Urinary bladder (tissue), 3 donors: ENCODE measurements at regions not wholly inside any gene's neighbourhood (a gene's known extent, or its start where the extent isn't known, plus 50 kb on each side); places are given as distances from the start of the nearest gene placed in this dataset.

Experiments
- DNase-seq: peaks from one replicate; pipeline ENCODE4 v3.0.0-alpha.2; 2015; ENCODE audit errors: extremely low spot score
- H3K27ac ChIP-seq: one replicate; pipeline ENCODE4 v1.5.1; 2013; ENCODE audit warnings: low read depth, mild to moderate bottlenecking, moderate library complexity
- H3K36me3 ChIP-seq: one replicate; pipeline ENCODE4 v1.6.1; 2013; ENCODE audit warnings: mild to moderate bottlenecking, moderate library complexity; ENCODE audit not compliant: insufficient read depth
- H3K4me1 ChIP-seq: one replicate; pipeline ENCODE4 v1.6.1; 2013; ENCODE audit warnings: mild to moderate bottlenecking, moderate library complexity; ENCODE audit not compliant: insufficient read depth
- H3K4me3 ChIP-seq: one replicate; pipeline ENCODE4 v1.5.1; 2013; ENCODE audit warnings: low read depth, low read length
- WGBS: extraction: QIAGEN DNeasy Blood & Tissue Kit; methylation state at CpG from one replicate; pipeline ENCODE4 v1.1.7; 2013; 5-methylcytosine and 5-hydroxymethylcytosine counted together
- donor health status: healthy with polysubstance abuse.
- donor health status: healthy.

- no peaks in the 10 kb centered on the region for H3K36me3 ChIP-seq
- WGBS, result 77% methylated on average over 7 of the region's 7 CpGs
- H3K27ac ChIP-seq, result no peak overlapping the region
- H3K4me1 ChIP-seq, result no peaks in the 10 kb centered on the region
- H3K4me3 ChIP-seq, result no peak overlapping the region
- no peak for DNase-seq
Observed at GRCh38 chr3:71973274-71974030, 188.5 kb upstream of the PROK2 start.

GRCh38 chr3:71972031-71972430 lies 187.1 kb upstream of the PROK2 start:
- H3K4me1 ChIP-seq, result no peaks in the 10 kb centered on the region
- 87% methylated on average over 5 of the region's 5 CpGs for WGBS
- no peak for DNase-seq
- H3K36me3 ChIP-seq, result no peaks in the 10 kb centered on the region
- no peak overlapping the region for H3K4me3 ChIP-seq
- no peak overlapping the region for H3K27ac ChIP-seq

GRCh38 chr3:71968544-71968943 lies 183.6 kb upstream of the PROK2 start:
- Histone ChIP-seq H3K4me1 (no peaks in the 10 kb centered on the region), H3K4me3 (no peak overlapping the region), H3K27ac (no peak overlapping the region), H3K36me3 (no peaks in the 10 kb centered on the region)
- WGBS, result 67% methylated on average over 4 of the region's 4 CpGs
- no peak for DNase-seq

GRCh38 chr3:71966185-71966584 lies 181.2 kb upstream of the PROK2 start:
- Histone ChIP-seq H3K36me3 (no peaks in the 10 kb centered on the region), H3K27ac (no peak overlapping the region), H3K4me3 (no peak overlapping the region), H3K4me1 (no peaks in the 10 kb centered on the region)
- DNase-seq, result no peak
- WGBS, result 75% methylated on average over 3 of the region's 3 CpGs

- Histone ChIP-seq H3K36me3 (no peaks in the 10 kb centered on the region), H3K27ac (no peak overlapping the region), H3K4me3 (no peak overlapping the region), H3K4me1 (no peaks in the 10 kb centered on the region)
- 89% methylated on average over 1 of the region's 1 CpG for WGBS
- DNase-seq, result no peak
Observed at GRCh38 chr3:71964170-71964569, 179.2 kb upstream of the PROK2 start.

GRCh38 chr3:71962561-71963240 lies 177.8 kb upstream of the PROK2 start:
- no peaks in the 10 kb centered on the region for H3K36me3 ChIP-seq
- WGBS, result 80% methylated on average over 8 of the region's 8 CpGs
- no peak overlapping the region for H3K27ac ChIP-seq
- no peaks in the 10 kb centered on the region for H3K4me1 ChIP-seq
- H3K4me3 ChIP-seq, result no peak overlapping the region
- no peak for DNase-seq

- no peaks in the 10 kb centered on the region for H3K4me1 ChIP-seq
- 91% methylated on average over 2 of the region's 2 CpGs for WGBS
- H3K36me3 ChIP-seq, result no peaks in the 10 kb centered on the region
- H3K4me3 ChIP-seq, result no peak overlapping the region
- no peak overlapping the region for H3K27ac ChIP-seq
- DNase-seq, result no peak
Observed at GRCh38 chr3:71961891-71962290, 176.9 kb upstream of the PROK2 start.

GRCh38 chr3:71961378-71961777 lies 176.4 kb upstream of the PROK2 start:
- Histone ChIP-seq H3K4me3 (no peak overlapping the region), H3K36me3 (no peaks in the 10 kb centered on the region), H3K27ac (no peak overlapping the region), H3K4me1 (no peaks in the 10 kb centered on the region)
- no peak for DNase-seq
- 89% methylated on average over 2 of the region's 2 CpGs for WGBS

- WGBS, result 84% methylated on average over 2 of the region's 2 CpGs
- no peak for DNase-seq
- H3K27ac ChIP-seq, result no peak overlapping the region
- H3K4me3 ChIP-seq, result no peak overlapping the region
- H3K4me1 ChIP-seq, result no peaks in the 10 kb centered on the region
- H3K36me3 ChIP-seq, result no peaks in the 10 kb centered on the region
Observed at GRCh38 chr3:71958533-71958932, 173.6 kb upstream of the PROK2 start.

GRCh38 chr3:71956716-71957115 lies 171.8 kb upstream of the PROK2 start:
- WGBS, result 91% methylated on average over 3 of the region's 3 CpGs
- no peak for DNase-seq
- H3K4me1 ChIP-seq, result no peaks in the 10 kb centered on the region
- H3K4me3 ChIP-seq, result no peak overlapping the region
- no peak overlapping the region for H3K27ac ChIP-seq
- no peaks in the 10 kb centered on the region for H3K36me3 ChIP-seq

GRCh38 chr3:71956069-71956340 lies 171.1 kb upstream of the PROK2 start:
- H3K36me3 ChIP-seq, result no peaks in the 10 kb centered on the region
- no peak overlapping the region for H3K4me3 ChIP-seq
- no peak for DNase-seq
- WGBS, result 64% methylated on average over 2 of the region's 2 CpGs
- H3K4me1 ChIP-seq, result no peaks in the 10 kb centered on the region
- H3K27ac ChIP-seq, result no peak overlapping the region

GRCh38 chr3:71955240-71956068 lies 170.5 kb upstream of the PROK2 start:
- no peaks in the 10 kb centered on the region for H3K36me3 ChIP-seq
- no peaks in the 10 kb centered on the region for H3K4me1 ChIP-seq
- 43% methylated on average over 12 of the region's 12 CpGs for whole genome bisulfite sequencing
- H3K4me3 ChIP-seq, result no peak overlapping the region
- peak; percentile 82 for DNase-seq
- H3K27ac ChIP-seq, result no peak overlapping the region

GRCh38 chr3:71951842-71952241 lies 166.9 kb upstream of the PROK2 start:
- 66% methylated on average over 4 of the region's 4 CpGs for WGBS

GRCh38 chr3:71951361-71951760 lies 166.4 kb upstream of the PROK2 start:
- WGBS, result 76% methylated on average over 4 of the region's 4 CpGs
- Histone ChIP-seq H3K4me3 (no peak overlapping the region), H3K27ac (no peak overlapping the region), H3K36me3 (no peaks in the 10 kb centered on the region), H3K4me1 (no peaks in the 10 kb centered on the region)
- DNase-seq, result no peak

More at GRCh38 chr3:71951842-71952241, 166.9 kb upstream of the PROK2 start:
- no peak overlapping the region for H3K27ac ChIP-seq
- no peaks in the 10 kb centered on the region for H3K4me1 ChIP-seq
- DNase-seq, result no peak
- no peaks in the 10 kb centered on the region for H3K36me3 ChIP-seq
- no peak overlapping the region for H3K4me3 ChIP-seq
